ENCODE measurements at regions not wholly inside any gene's neighbourhood (a gene's known extent, or its start where the extent isn't known, plus 50 kb on each side); places are given as distances from the start of the nearest gene placed in this dataset.

- no peak for TF ChIP-seq TAF1 (IDR thresholded peaks at IDR 0.05; ENCODE audit: borderline replicate concordance, insufficient read depth, low read length)
Measured at GRCh38 chr11:104432526-104432925, 268.6 kb upstream of the PDGFD start.

- TF ChIP-seq REST (IDR thresholded peaks at IDR 0.05; ENCODE audit: insufficient read depth in 1 of 2, low read depth in 2 of 2, low read length in 2 of 2) (no peak), POLR2AphosphoS5 (IDR thresholded peaks at IDR 0.05; ENCODE audit: low read depth, low read length) (no peak), TAF1 (IDR thresholded peaks at IDR 0.05; ENCODE audit: borderline replicate concordance, insufficient read depth, low read length) (no peak), SIN3A (IDR thresholded peaks at IDR 0.05; ENCODE audit: borderline replicate concordance, insufficient read depth, low read length) (no peak), FOXP2 (optimal IDR thresholded peaks at IDR 0.05; ENCODE audit: borderline replicate concordance, extremely low read depth, extremely low read length, insufficient read depth) (no peak)
Measured at GRCh38 chr11:104422324-104422944, 258.5 kb upstream of the PDGFD start.

DNA sequence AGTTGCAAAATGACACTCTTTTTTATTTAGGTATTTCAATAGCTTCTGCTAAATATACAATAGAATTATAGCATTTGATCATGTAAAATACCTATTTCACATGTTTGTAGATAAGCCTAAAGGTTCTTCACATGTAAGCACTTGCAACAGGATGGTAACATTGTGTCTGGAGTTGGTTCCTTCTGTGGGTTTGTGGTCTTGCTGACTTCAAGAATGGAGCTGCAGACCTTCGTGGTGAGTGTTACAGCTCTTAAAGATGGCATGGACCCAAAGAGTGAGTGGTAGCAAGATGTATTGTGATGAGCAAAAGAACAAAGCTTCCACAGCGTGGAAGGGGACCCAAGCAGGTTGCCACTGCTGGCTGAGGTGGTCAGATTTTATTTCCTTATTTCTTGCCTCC, 246.4 kb upstream of the PDGFD start:
- TF ChIP-seq SIN3A (IDR thresholded peaks at IDR 0.05; ENCODE audit: borderline replicate concordance, insufficient read depth, low read length) (no peak), POLR2AphosphoS5 (IDR thresholded peaks at IDR 0.05; ENCODE audit: low read depth, low read length) (no peak), REST (IDR thresholded peaks at IDR 0.05; ENCODE audit: insufficient read depth in 1 of 2, low read depth in 2 of 2, low read length in 2 of 2) (no peak)

DNA sequence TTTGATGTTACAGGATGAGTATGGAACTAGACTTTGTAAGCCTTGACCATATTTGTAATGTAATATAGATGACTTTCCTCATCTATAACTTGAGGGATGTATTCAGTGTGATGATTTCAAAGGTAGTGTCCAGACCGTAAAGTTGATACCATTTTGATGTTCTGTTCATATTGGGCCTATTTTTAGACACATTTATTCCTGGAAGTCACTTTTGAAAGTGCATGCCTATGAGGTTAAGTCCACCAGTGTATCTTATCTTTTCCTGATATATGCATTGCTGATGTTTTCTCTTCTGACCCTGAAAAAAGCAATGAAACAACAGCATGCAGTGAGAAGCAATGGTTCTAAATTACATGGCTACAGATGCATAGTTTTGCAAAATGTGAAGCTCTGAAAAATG, 244.7 kb upstream of the PDGFD start:
- no peak for TF ChIP-seq FOXP2 (optimal IDR thresholded peaks at IDR 0.05; ENCODE audit: borderline replicate concordance, extremely low read depth, extremely low read length, insufficient read depth)
- no peak for TF ChIP-seq TAF1 (IDR thresholded peaks at IDR 0.05; ENCODE audit: borderline replicate concordance, insufficient read depth, low read length)
- TF ChIP-seq POLR2AphosphoS5 (IDR thresholded peaks at IDR 0.05; ENCODE audit: low read depth, low read length) = no peak
- no peak for TF ChIP-seq SIN3A (IDR thresholded peaks at IDR 0.05; ENCODE audit: borderline replicate concordance, insufficient read depth, low read length)

- TF ChIP-seq SIN3A (IDR thresholded peaks at IDR 0.05; ENCODE audit: borderline replicate concordance, insufficient read depth, low read length) (no peak), FOXP2 (optimal IDR thresholded peaks at IDR 0.05; ENCODE audit: borderline replicate concordance, extremely low read depth, extremely low read length, insufficient read depth) (no peak), REST (IDR thresholded peaks at IDR 0.05; ENCODE audit: insufficient read depth in 1 of 2, low read depth in 2 of 2, low read length in 2 of 2) (no peak), TAF1 (IDR thresholded peaks at IDR 0.05; ENCODE audit: borderline replicate concordance, insufficient read depth, low read length) (no peak), POLR2AphosphoS5 (IDR thresholded peaks at IDR 0.05; ENCODE audit: low read depth, low read length) (no peak)
Measured at GRCh38 chr11:104405277-104405676, 241.3 kb upstream of the PDGFD start.

DNA sequence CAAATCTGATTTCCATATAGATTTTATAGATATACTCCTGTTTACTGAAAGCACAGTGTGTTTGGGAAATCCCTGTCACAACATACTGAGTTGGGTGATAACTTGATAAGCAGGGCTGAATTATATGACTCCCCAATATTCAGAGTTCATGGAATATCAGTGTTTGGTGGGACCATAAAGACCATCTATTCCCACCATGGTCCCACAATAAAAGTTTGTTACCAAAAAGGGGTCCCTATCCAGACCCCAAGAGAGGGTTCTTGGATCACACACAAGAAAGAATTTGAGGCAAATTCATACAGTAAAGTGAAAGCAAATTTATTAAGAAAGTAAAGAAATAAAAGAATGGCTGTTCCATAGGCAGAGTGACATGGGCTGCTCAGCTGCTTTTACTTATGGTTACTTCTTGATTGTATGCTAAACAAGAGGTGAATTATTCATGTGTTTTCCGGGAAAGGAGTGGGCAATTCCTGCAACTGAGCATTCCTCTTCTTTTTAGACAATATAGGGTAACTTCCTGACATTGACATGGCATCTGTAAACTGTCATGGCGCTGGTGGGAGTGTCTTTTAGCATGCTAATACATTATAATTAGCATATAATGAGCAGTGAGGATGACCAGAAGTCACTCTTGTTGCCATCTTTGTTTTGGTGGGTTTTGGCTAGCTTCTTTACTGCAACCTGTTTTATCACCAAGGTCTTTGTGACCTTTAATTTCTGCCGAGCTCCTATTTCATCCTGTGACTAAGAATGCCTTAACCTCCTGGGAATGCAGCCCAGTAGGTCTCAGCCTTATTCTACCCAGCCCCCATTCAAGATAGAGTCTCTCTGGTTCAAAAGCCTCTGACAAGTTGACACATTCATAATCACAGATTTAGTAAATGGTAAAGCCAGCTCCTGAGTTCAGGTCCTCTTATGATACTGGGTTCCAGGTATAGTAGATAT, 240.6 kb upstream of the PDGFD start:
- TF ChIP-seq SIN3A (IDR thresholded peaks at IDR 0.05; ENCODE audit: borderline replicate concordance, insufficient read depth, low read length) (no peak), TAF1 (IDR thresholded peaks at IDR 0.05; ENCODE audit: borderline replicate concordance, insufficient read depth, low read length) (no peak), POLR2AphosphoS5 (IDR thresholded peaks at IDR 0.05; ENCODE audit: low read depth, low read length) (no peak), REST (IDR thresholded peaks at IDR 0.05; ENCODE audit: insufficient read depth in 1 of 2, low read depth in 2 of 2, low read length in 2 of 2) (no peak), FOXP2 (optimal IDR thresholded peaks at IDR 0.05; ENCODE audit: borderline replicate concordance, extremely low read depth, extremely low read length, insufficient read depth) (no peak)
